HG02840 (cell line): ENCODE measurements at regions not wholly inside any gene's neighbourhood (a gene's known extent, or its start where the extent isn't known, plus 50 kb on each side); places are given as distances from the start of the nearest gene placed in this dataset.

Experiments used
- ATAC-seq: cut with Tn5 transposase; IDR thresholded peaks from one replicate; pipeline ENCODE4 v1.9.1; 2021; ENCODE audit warnings: mild to moderate bottlenecking, moderate library complexity, moderate number of reproducible peaks; ENCODE audit not compliant: unreplicated experiment, low FRiP score

DNA sequence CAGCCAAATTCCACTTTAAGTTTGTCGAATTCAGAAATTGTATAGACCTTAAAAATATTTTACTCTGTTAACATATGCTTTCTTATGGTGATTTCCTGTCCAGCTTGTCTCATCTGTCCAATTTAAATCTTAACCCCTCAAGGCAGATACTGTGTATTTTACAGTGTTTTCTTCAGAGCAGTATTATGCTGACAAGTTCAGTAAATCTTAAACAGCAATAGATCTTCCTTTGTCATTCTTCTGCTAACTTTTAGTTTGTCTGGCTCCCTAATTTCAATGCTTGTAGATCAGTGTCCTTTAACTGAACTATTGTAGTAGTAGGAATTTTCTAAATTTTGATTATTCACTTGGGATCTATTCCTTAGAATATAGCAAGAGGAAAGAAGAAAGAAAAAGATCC, 52.8 kb upstream of the MEIS1 start:
- ATAC-seq: no peak

DNA sequence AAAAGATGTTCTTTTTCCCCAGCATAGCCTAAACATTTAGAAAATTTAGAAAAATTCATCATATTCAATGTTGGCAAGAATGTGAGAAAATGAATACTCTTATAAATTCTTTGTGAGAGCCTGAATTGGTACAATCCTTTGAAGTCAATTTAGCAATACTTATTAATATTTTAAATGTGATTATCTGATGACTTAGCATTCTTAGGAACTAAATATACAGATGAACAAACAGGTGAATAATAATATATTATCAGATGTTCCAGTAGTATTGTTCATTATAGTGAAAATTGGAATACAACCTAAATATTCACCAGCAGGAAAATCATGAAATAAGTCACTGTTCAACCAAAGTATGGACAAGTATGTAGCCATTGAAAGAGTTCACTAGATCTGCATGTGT, 55.5 kb upstream of the MEIS1 start:
- no peak for ATAC-seq

DNA sequence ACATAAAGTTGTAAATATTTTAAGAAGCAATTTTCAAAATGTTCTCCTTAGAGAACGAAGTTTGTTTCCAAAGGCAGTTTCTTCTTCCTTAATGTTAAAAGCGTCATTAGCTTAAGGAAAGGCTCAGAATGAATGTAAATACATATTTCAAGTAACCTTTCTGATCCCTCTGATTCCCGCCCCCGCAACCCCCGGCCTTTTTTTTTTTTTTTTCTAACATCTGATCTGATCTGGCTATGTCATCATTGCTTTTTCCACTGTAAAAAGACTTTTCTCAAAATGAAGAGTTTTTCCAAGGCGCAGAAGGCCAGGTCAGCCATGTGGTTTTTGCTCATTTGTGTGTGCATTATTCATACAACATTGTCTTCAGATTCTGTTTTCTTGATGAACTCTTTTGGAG, 57.1 kb upstream of the MEIS1 start:
- ATAC-seq: no peak

DNA sequence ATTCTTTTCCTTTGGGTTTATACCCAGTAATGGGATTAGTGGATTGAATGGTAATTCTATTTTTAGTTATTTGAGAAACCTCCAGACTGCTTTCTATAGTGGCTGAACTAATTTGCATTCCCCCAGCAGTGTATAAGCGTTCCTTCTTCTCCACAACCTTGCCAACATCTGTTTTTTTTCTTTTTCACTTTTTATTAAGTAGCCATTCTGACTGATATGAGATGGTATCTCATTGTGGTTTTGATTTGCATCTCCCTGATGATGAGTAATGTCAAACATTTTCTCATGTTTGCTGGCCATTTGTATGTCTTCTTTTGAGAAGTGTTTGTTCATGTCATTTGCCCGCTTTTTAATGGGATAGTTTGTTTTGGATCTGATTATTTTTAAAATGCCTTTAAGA, 64.1 kb upstream of the MEIS1 start:
- ATAC-seq: no peak

DNA sequence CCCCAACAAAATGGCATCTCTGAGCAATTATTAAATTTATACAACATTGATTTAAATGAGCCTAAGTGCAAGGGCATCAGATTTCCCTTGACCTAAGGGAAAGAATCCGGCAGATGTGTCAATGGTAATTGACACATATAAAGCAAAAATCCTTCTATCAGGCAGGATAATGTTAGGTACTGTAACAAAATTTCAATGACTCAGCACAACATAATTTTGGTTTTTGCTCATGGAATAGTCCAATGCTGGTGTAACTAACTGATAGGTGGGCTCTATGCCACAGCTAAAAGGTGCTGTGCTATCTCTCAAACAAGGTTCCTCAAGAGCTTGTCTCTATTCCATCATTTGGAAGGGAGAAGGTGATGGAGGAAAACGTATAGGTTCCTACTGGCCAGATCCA, 68.3 kb upstream of the MEIS1 start:
- no peak for ATAC-seq

DNA sequence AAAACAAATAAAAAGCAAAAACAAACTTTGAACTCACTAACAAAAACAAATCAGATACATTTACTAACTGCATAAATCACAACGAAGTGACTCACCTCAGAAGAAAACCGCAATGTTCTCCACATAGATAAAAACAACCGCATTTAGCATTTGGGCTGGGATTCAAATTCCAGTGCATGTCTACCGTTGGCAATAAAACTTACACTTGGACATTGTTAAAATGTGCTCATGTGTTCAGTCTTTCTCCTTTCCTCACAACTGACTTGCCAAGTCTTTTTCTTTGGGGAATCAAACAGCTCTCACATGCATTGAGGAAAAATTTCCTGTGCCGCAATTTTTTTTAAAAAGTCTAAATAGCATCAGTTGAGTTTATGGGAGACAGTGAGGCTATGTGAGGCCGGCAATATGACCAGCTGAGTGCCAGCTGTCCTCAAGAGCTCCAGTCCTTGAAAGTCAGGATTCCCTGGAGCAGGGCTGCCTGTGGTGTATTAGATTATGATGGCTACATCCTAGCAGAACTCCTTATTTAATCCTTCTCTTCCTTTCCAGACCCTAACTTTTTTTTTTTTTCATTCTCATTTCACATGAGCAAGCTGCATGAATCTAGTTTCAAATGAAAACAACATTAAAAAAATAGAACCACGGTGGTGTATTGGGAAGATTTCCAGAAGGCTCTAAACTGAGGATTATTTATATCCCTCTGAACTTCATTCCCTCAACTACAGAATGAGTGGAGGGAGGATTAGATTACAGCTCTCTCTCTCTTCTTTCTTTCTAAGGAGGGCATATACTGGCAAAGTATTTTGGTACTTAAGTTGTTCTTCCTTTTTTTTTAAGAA, 70.2 kb upstream of the MEIS1 start:
- ATAC-seq: no peak

DNA sequence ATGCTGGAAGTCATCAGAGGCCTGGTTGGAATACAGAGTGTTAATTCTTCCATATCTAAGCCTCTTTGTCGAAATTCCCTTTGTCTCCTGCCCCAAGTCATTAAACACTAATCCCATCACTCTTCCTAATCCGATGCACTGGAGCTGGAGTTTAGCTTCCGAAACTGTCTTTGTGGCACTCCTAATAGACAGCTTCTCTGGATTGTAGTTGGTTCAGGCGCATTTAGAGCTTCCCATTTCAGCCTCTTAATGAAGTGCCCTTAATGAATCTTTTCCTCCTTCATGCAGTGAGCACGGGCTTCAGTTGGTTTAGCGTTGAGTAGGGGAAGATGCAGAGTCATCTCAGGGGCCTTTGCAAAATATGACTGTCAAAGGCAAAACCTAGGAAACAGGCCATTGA, 72.2 kb upstream of the MEIS1 start:
- ATAC-seq: no peak

DNA sequence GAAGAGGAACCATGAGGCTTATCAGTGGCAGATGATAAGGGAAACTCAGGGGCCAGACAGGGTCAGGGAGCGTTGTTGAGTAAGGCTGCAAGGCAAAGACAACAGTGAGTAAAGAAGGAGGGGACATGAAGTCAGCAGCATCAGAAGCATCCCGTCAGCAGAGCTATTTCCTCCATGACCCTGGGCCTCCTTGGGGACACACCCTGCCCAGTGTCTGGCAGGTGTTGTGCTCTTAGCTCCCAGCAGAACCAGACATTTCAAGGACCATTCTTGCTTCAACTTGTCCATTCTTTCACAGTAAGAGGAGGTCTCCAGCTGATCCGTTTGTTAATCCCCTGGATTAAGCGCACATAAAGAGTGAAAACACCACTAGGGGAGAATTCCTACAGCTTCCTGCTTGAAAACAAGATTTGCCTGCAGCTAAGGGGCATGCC, 88.7 kb upstream of the MEIS1 start:
- ATAC-seq: no peak

DNA sequence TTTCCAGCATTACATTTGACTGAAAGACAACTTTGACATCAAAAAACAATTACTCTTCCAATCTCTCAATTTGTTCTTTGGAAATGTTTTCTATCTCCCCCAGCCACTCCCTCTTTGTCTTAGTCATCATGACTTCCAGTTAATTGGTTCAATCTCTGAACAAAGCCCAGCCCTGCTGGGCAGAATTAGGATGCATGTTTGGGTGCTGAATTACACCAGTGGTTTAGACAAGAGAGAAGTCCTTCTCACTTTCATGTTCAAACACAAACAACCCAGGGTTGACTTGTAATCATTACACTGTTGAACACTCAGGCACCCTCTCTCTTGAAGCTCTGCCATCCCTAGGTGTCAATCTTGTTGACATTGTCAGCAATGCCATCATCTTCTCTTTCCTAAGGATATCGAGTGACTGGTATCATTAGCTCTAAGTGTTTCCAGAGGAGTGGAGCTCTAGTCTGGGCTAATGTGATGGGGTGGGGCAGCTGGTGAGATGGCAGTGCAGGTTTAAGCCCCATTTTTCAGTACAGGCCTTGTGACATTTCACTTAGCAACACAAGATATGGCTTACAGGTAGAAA, 90.8 kb upstream of the MEIS1 start:
- no peak for ATAC-seq

DNA sequence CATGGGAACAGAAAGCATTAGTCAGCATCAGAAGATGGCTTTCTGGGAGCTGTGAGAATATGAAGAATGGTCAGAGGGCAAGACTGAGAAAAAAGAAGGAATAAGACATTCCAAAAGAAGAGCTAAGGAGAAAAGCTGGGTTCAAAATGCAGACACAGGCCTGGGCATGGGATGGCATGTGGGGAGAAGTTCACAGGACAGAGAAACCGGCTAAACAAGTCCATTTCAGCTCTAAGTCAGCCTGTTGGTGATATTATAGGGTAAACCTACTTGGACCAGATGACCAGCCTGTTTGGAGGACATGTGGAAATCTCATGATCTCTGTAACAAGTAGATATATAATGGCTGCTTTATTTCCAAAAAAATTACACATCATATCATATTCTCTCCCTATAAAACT, 91.7 kb upstream of the MEIS1 start:
- no peak for ATAC-seq

DNA sequence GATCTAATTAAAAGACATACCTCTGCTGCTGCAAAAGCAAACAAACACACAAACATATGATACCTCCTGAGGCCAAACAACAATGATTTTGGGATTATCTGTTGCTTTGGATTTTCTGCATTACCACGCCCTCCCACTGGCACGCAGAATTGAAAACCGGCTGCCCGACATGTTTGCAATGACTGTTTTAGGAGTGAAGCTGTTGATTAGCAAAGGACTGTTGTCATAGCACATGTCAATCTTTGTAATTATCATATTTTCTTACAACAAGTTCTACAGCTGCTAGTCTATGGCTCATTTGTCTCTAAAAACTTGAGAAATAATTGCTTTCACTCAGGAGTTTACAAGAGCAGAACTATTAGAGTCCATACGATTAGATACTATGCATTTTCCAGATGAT, 94.4 kb upstream of the MEIS1 start:
- no peak for ATAC-seq

DNA sequence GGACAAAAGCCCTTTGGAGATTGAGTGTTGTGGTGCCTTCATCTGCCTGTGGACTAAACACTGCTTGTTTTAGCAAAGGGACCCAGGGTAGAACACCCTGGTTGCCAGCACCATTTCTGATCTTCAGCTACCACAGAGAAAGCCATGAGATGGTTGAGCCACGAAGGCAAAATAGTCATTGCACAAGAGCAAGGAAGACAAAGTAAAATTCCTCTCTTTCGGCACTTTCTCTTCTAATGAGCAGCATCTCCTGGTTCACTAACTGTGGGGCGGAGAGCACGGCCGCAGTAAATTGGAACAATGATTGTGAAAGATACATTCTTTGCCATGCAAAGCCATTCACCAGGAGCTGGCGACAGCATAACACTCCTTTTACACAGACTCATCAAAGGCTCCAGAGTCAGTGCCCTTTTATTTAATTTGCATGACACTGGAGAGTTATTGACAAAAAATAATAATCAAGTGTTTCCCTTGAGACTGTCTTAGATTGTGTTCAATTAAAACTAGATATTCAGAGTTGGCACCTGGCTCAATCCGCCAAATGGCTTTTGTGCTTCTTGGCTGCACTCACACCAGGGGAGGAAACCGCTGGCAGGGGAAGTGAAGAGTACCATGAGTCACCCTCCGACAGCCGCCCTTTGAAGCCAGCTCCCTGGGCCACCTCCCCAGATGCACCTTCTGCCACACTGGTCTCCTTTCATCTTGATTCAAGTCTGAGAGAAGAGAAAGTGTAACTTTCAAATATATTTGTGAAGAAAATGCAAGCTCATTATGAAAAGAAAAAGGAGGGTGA, 100.5 kb upstream of the MEIS1 start:
- no peak for ATAC-seq

DNA sequence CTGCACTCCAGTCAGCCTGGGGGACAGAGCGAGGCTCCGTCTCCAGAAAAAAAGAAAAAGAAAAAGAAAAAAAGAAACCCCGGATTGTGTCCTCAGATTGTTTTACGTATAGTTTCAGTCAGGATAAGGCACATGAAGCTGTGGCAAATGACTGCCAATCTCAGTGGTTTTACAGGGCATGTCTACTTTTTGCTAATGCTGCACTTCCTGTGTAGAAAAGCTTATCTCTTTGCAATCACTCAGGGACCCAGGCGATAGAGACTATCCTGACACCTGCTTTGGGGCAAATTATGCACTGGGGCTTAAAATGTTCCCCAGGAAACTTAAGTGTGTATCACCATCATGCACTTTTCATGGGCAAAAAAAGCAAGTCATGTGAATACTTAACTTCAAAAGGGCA, 103.7 kb upstream of the MEIS1 start:
- ATAC-seq: no peak

DNA sequence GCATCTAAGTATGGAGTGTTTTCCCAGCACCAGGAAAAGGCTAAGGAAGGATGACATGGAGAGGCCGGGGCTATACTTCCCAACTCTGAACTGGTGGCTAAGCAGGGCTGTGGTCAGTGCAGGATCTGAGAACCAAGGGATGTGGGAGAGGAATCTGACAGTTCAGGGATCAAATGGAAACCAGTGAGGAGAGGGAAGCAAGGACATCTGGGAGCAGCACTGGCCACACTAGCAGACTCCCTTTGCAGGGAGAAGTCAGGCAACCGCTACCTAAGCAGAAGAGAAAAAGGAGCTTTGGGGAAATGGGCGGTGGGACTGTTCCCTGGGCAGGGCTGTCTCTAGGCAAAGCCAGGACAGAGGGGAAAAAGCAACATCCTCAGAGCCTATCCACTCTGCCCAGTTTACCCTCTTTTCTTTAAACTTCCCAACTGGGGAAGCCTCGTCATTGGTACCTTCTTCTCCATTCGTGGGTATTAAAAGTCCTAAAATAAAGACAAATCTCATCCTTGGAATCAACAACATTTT, 105.8 kb upstream of the MEIS1 start:
- no peak for ATAC-seq

DNA sequence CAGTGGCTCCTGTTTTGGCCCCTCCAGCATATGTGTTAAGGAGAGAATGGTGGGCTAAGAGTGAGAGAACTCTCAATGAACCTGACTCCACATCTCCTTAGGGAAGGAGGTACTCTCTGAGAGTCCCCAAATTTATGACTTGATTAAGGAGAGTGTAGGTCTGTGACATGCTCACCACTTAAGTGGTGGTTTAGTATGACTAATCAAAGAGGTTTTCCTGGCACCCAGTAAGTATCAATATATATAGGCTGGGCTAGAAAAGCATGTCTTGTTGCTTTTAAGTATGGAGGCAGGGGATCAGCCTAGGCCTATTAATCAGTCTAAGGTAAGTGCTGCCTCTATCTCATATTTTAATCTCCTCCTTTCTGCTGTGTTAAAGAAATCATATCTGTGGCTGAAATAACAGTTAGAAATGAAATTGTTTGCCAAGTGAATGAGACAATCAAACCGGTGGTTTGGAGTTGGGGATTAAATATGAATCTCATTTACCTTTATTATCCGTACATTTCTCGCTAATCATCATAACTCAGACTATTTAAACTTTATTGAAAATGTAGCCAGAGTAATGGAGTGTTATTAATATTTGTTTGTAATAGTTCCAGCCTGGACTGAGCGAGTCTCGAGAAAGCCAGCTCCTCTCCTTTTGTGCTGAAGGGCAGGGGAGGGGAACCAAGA, 107.7 kb upstream of the MEIS1 start:
- no peak for ATAC-seq

DNA sequence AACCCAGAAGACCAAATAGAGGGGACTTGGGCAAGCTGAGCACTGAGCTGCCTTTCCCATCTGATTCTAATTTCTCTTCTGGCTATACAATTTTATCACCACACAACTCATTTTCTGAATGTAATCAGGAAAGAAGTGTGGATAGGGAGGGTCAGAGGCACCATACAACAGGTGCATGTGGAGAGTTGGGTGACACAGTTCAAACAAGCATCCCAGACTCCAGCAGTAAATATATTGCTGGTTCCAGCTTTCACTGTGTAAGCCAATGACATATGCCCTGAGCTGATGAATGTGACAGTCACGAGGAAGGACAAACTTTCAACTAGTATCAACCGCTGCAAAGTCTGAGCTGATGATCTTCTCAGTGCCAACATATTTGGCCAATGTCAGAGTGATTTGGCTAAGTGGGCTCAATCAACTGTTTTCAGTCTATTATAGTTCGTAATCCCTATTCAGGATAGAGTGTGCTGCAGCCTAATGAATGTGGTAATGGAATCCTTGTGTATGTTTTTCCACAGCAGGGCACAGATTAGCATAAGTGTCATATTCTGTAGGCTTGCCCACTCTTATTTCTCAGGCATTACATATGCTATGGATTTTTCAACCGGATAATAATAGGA, 109.9 kb upstream of the MEIS1 start:
- ATAC-seq: no peak

DNA sequence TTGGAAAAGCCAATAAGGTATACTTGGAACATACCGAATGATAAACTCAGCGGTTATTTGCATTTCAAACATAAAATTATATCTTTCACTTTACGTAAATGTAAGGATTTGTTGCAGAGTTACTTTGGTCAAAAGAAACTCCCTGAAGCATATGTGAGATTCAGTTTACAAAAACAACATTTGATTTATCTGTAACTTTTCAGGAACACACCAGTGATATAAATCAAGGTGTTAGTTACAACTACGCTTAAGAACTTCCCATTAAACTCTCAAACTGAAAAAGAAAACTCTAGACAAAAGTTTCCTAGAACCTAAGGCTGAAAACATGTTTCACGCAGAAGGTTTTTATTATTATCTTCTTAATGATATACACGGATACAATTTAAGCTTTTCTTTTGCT, 110.6 kb upstream of the MEIS1 start:
- ATAC-seq: no peak

DNA sequence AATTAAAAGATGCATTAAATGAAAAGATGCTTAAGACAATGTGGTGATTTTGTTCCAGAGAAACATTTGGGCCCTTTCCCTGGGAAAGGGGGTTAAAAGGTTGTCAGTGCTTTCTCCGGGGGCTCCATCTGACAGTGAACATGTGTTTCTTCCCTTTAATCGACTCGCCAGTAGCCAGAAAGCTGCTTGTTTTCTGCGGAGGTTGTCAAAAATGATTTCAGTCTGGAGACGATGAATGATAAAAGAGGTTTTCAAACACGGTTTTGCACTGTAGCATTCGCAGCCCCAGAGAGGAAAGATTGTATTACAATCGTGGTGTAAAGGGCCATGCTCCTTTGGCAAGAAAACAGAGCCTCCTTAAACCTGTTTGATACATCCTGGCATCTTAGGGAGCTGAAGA, 111.5 kb upstream of the MEIS1 start:
- no peak for ATAC-seq

DNA sequence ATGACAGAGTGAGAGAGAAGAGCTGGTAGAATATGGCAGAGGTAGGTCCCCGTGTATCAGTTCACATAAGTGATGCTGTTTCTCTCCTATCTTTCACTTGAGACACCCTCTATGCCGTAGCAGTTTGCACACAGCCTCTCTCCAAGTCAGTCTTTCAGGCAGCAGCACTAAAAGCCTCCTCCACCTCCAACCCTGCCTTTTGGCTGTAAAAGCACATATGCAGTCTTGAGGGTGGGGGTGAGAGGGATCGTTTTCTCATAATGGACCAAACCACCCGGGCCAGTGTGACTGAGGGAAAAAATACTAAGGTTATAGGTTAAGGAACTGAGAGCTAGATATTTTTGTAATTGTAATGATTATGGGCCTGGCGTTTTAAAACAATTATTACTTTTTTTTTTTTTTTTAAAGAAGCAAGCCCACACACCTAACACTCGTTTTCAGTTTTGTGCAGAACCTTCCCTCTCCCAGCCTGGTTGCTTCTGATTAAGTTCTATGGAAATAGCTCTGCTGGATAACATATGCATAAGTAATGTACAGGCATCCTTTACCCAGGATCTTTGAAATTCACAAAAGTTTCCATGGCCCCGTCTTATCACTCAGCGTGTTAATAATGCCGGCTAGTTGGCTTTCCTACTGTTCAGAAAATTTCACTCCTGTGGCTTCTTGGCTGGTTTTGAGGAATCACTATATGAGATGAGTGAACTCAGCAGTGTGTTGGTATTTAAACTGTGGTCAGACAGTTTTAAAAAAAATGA, 112.2 kb upstream of the MEIS1 start:
- ATAC-seq: no peak
